Mammary epithelial cell (primary cell): ENCODE measurements at regions not wholly inside any gene's neighbourhood (a gene's known extent, or its start where the extent isn't known, plus 50 kb on each side); places are given as distances from the start of the nearest gene placed in this dataset.

Experiments
- EZH2 ChIP-seq: IDR thresholded peaks from 2 replicates; pipeline ENCODE4 v1.6.1; 2012; ENCODE audit warnings: low read length, inconsistent platforms, borderline replicate concordance
- TF ChIP-seq, protein P1 (sequence below), 2 donors: IDR thresholded peaks in 1 of 2; conservative IDR thresholded peaks in 1 of 2; 2 replicates each; pipeline ENCODE4 v1.5.1; 2011 to 2012; ENCODE audit warnings: inconsistent platforms in 2 of 2, low read length in 2 of 2, mild to moderate bottlenecking in 2 of 2, control low read depth in 1 of 2, low read depth in 1 of 2; ENCODE audit not compliant: insufficient read depth in 1 of 2; ENCODE audit errors: extremely low read depth in 1 of 2

DNA sequence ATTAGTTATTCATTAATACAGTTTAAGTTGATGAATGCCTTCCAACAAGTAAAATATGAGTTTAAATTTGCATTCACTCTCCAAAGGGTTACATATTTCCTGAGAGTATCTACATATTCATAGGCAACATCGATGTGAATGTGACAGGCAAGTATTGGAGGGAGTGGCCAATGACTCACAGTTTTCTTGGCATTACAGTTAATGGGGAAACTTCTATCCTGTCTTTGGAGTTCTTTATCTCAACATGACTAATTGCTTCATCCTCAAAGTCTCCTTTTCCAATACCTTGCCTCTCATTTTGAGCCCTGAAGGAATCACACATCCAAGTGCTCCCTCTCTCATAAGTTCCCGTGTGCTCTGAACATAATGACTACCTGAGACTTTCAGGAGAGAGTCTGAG, 439.7 kb upstream of the FRG2C start:
- TF ChIP-seq EZH2: no peak
- TF ChIP-seq, protein P1, sequence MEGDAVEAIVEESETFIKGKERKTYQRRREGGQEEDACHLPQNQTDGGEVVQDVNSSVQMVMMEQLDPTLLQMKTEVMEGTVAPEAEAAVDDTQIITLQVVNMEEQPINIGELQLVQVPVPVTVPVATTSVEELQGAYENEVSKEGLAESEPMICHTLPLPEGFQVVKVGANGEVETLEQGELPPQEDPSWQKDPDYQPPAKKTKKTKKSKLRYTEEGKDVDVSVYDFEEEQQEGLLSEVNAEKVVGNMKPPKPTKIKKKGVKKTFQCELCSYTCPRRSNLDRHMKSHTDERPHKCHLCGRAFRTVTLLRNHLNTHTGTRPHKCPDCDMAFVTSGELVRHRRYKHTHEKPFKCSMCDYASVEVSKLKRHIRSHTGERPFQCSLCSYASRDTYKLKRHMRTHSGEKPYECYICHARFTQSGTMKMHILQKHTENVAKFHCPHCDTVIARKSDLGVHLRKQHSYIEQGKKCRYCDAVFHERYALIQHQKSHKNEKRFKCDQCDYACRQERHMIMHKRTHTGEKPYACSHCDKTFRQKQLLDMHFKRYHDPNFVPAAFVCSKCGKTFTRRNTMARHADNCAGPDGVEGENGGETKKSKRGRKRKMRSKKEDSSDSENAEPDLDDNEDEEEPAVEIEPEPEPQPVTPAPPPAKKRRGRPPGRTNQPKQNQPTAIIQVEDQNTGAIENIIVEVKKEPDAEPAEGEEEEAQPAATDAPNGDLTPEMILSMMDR (conservative IDR thresholded peaks at IDR 0.05 in 1 of 2, IDR thresholded peaks at IDR 0.05 in 1 of 2; ENCODE audit: extremely low read depth in 1 of 2, insufficient read depth in 1 of 2, low read depth in 1 of 2, low read length in 2 of 2): no peak
